ENCODE measurements at regions not wholly inside any gene's neighbourhood (a gene's known extent, or its start where the extent isn't known, plus 50 kb on each side); places are given as distances from the start of the nearest gene placed in this dataset.

DNA sequence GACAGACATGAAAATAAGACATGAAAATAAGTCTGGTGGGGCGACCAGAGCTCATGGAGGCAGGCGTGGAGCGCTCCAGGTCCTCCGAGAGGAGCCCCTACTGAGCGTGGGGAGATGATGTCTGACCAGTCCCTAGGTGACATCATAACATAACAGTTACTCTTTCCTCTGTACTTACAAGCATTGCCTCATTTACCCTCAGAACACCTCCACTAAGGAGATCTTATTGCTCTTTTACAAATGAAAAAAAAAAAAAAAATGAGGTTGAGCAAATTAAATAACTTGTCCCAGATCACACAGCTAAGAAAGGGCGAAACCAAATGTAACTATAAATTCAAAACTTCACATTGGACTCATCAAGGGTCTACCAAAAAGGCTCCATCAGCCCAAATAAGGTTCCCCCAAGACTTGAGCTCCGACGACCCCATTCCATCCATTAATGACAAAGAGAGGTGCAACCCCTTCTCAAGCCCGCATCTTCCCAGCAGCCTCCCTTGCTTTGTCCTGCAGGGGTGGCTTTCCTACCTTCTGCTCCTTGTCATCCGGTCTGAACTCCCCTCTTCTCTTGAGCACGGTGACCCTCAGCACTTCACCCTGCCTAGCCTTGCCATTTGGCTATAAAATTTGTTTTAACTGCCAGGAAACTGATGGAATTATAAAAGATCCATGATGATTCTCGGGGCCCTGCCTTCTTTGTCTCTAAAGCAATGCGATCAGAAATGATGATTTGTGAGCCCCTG is 246.7 kb downstream of the DHX15 start:
- CTCF ChIA-PET (ENCODE audit: partially characterized antibody), result interaction anchor here (1.4 to 1.8 kb wide), 2 partner anchors 13 to 64 kb away, joined by 5 to 6 read pairs; no protein-coding TSS in a partner anchor
- Histone ChIP-seq H3K4me1 (replicated peaks in 1 of 4; ENCODE audit: control insufficient read depth in 3 of 4, insufficient read depth in 4 of 4, low read length in 3 of 4) (no peaks in the 10 kb centered on the region), H3K4me3 (ENCODE audit: extremely low read depth in 1 of 4, insufficient read depth in 2 of 4, low read depth in 3 of 4, low read length in 4 of 4) (no peak overlapping the region), H2BK5ac (ENCODE audit: low read depth, low read length) (no peak overlapping the region), H2BK12ac (ENCODE audit: low read depth, low read length) (no peak overlapping the region), H2BK15ac (ENCODE audit: low read length) (no peak overlapping the region), H3K9me3 (ENCODE audit: insufficient read depth in 2 of 2, low read depth in 1 of 2, low read length in 1 of 2) (no peaks in the 10 kb centered on the region), H3K79me1 (ENCODE audit: low read depth, low read length) (no peaks in the 10 kb centered on the region), H3K36me3 (ENCODE audit: control insufficient read depth in 2 of 4, insufficient read depth in 4 of 4, low read length in 3 of 4) (peaks cover 0 to 41% (median 11%) of the 10 kb centered on the region in 4 experiments; a peak in 3 of 8 replicates), H3K56ac (replicated peaks; ENCODE audit: insufficient read length, low read depth, low read length) (no peak overlapping the region), H3K23me2 (ENCODE audit: low read depth, low read length) (no peaks in the 10 kb centered on the region; the same call in 1 of the 2 replicates), H2BK20ac (ENCODE audit: low read length) (no peak overlapping the region), H4K8ac (ENCODE audit: extremely low read depth, insufficient read depth, low read length) (no peak overlapping the region), H3K27me3 (replicated peaks in 1 of 4; ENCODE audit: control insufficient read depth in 3 of 4, extremely low read depth in 1 of 4, insufficient read depth in 3 of 4, low read length in 3 of 4) (no peaks in the 10 kb centered on the region), H3K4me2 (ENCODE audit: insufficient read depth in 1 of 2, low read depth in 2 of 2, low read length in 2 of 2) (no peak overlapping the region), H3K9ac (replicated peaks in 1 of 4; ENCODE audit: extremely low read depth in 1 of 4, low read depth in 3 of 4, low read length in 3 of 4) (no peak overlapping the region), H3K79me2 (ENCODE audit: control insufficient read depth in 1 of 2, insufficient read depth in 2 of 2, low read length in 2 of 2) (peaks cover 0 to 4% of the 10 kb centered on the region in 2 experiments; a peak in 1 of 4 replicates), H4K91ac (replicated peaks; ENCODE audit: insufficient read length, low read length) (no peak overlapping the region), H3K18ac (ENCODE audit: extremely low read depth, low read length) (no peak overlapping the region), H4K5ac (ENCODE audit: insufficient read length, low read depth, low read length) (no peak overlapping the region), H4K20me1 (replicated peaks in 1 of 2; ENCODE audit: control insufficient read depth in 1 of 2, insufficient read depth in 2 of 2, low read length in 2 of 2) (peaks cover 0 to 9% of the 10 kb centered on the region in 2 experiments), H3K14ac (ENCODE audit: insufficient read length) (no peak overlapping the region), H2BK120ac (replicated peaks; ENCODE audit: low read depth, low read length) (no peak overlapping the region), H3K27ac (ENCODE audit: low read depth, low read length) (no peak overlapping the region), H2AK5ac (ENCODE audit: low read depth, low read length) (no peak overlapping the region), H2AFZ (ENCODE audit: low read length) (no peak overlapping the region), H3K23ac (ENCODE audit: insufficient read length) (no peak overlapping the region), H3K4ac (replicated peaks; ENCODE audit: insufficient read length, low read depth, low read length) (no peak overlapping the region)
- DNase-seq (ENCODE audit: low read depth in 1 of 2, low spot score in 2 of 2) (no peak), FAIRE-seq (no peak)
- TF ChIP-seq TBP (IDR thresholded peaks at IDR 0.05; ENCODE audit: low read depth, low read length) (no peak), NRF1 (IDR thresholded peaks at IDR 0.05; ENCODE audit: low read depth, low read length) (no peak), HDAC2 (IDR thresholded peaks at IDR 0.05; ENCODE audit: borderline replicate concordance in 1 of 2, low read depth in 2 of 2, low read length in 2 of 2) (no peak), YY1 (IDR thresholded peaks at IDR 0.05; ENCODE audit: low read depth, low read length) (no peak), JUN (IDR thresholded peaks at IDR 0.05; ENCODE audit: low read depth, low read length) (no peak)
- 84% methylated on average over 13 of the region's 13 CpGs; no CpG with 5 or more reads in 1 of the 2 experiments for WGBS, 2 experiments (ENCODE audit: extremely low coverage in 1 of 2, insufficient coverage in 1 of 2, insufficient read length in 1 of 2, insufficient replicate concordance in 2 of 2, low coverage in 1 of 2, low lambda C conversion rate in 2 of 2, missing lambda C conversion rate in 1 of 2)
- POLR2A ChIA-PET (ENCODE audit: partially characterized antibody), result interaction anchor here (0.6 to 1.2 kb wide), 3 partner anchors 25 to 370 kb away, joined by 3 to 4 read pairs (median 3); no protein-coding TSS in a partner anchor
